Peyer's patch (tissue), 4 donors: ENCODE measurements at regions not wholly inside any gene's neighbourhood (a gene's known extent, or its start where the extent isn't known, plus 50 kb on each side); places are given as distances from the start of the nearest gene placed in this dataset.

ENCODE experiments used
- POLR2A ChIP-seq, 2 donors: fragments of 450-650 bp; IDR thresholded peaks; one replicate each; pipeline ENCODE4 v1.5.1; 2017; ENCODE audit warnings: antibody characterized with exemption in 2 of 2, mild to moderate bottlenecking in 2 of 2, moderate library complexity in 2 of 2
- TF ChIP-seq, protein P1 (sequence below), 6 experiments: fragments of 450-650 bp in 4 of 6; fragments of 200-600 bp in 2 of 6; sonication (generic) in 1 of 6; IDR thresholded peaks; one replicate each; pipeline ENCODE4 v1.5.1; 2017 to 2019; ENCODE audit warnings: antibody characterized with exemption in 6 of 6, mild to moderate bottlenecking in 3 of 6, moderate library complexity in 1 of 6

DNA sequence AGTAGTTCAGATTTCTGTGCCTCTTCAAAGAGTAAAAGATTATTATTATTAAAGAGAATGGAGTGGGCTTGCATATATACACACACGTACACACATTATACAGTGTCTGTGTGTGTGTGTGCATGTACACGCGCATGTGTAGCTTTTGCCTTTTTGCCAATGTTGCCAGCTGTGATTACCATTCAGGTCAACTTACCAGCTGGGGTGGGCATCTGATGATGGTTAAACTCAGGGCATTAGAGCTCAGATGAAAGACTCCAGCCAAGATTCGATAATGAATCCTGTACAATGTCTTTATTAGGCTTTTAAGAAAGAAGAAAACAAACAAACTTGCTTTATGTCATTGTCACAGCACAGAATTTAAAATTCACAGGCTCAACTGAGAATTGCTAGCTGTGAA, 296.5 kb upstream of the DMAC1 start:
- TF ChIP-seq, protein P1, sequence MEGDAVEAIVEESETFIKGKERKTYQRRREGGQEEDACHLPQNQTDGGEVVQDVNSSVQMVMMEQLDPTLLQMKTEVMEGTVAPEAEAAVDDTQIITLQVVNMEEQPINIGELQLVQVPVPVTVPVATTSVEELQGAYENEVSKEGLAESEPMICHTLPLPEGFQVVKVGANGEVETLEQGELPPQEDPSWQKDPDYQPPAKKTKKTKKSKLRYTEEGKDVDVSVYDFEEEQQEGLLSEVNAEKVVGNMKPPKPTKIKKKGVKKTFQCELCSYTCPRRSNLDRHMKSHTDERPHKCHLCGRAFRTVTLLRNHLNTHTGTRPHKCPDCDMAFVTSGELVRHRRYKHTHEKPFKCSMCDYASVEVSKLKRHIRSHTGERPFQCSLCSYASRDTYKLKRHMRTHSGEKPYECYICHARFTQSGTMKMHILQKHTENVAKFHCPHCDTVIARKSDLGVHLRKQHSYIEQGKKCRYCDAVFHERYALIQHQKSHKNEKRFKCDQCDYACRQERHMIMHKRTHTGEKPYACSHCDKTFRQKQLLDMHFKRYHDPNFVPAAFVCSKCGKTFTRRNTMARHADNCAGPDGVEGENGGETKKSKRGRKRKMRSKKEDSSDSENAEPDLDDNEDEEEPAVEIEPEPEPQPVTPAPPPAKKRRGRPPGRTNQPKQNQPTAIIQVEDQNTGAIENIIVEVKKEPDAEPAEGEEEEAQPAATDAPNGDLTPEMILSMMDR (IDR thresholded peaks at IDR 0.05), result no peak
- TF ChIP-seq POLR2A (IDR thresholded peaks at IDR 0.05), result no peak
